ENCODE measurements at regions not wholly inside any gene's neighbourhood (a gene's known extent, or its start where the extent isn't known, plus 50 kb on each side); places are given as distances from the start of the nearest gene placed in this dataset.

- H3K27me3 Mint-ChIP-seq, result peaks cover 3% of the 10 kb centered on the region
- CTCF ChIA-PET, result interaction anchor here (0.6 kb wide), 1 partner anchor 906 kb away, joined by 3 read pairs; no protein-coding TSS in a partner anchor
- ATAC-seq, result no peak
- intact Hi-C loops (cut with DNase I, micrococcal nuclease), result no loop called here
- no peaks in the 10 kb centered on the region for H3K4me1 Mint-ChIP-seq
- H3K9me3 Mint-ChIP-seq (ENCODE audit: low read depth), result no peaks in the 10 kb centered on the region
- POLR2A ChIA-PET, result no interaction called here
- H3K36me3 Mint-ChIP-seq (ENCODE audit: low read depth), result no peaks in the 10 kb centered on the region
- no peak overlapping the region for H3K27ac Mint-ChIP-seq
- DNase-seq, result no peak
- no peak overlapping the region for H3K4me3 Mint-ChIP-seq
Measured at GRCh38 chr9:78786794-78787193, 489.9 kb downstream of the PSAT1 start.

DNA sequence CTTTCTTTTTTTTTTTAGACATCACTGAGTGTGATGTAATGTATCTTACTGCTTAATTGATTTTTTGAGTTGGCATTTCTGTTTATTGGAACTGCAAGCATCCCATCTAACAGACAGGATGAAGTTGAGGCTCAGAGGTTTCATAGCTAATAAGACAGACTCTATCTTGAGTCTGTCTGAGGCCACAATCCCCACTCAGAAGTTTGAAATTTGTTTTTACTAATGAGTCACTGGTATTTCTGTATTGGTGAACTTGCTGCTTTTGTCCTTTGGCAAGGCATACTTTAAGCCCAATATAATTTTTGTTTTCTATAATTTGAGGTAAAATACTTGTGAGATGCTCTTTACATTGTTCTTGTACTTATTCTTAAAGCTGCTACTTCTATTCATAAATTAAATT, 491.2 kb downstream of the PSAT1 start:
- Mint-ChIP-seq H3K27ac (no peak overlapping the region), H3K9me3 (ENCODE audit: low read depth) (no peaks in the 10 kb centered on the region), H3K4me1 (no peaks in the 10 kb centered on the region), H3K36me3 (ENCODE audit: low read depth) (no peaks in the 10 kb centered on the region), H3K27me3 (peaks cover 3% of the 10 kb centered on the region), H3K4me3 (no peak overlapping the region)
- POLR2A ChIA-PET, result no interaction called here
- DNase-seq (no peak), ATAC-seq (no peak)
- intact Hi-C loops (cut with DNase I, micrococcal nuclease), result no loop called here
- CTCF ChIA-PET, result no interaction called here

- DNase-seq (no peak), ATAC-seq (no peak)
- ChIA-PET CTCF (no interaction called here), POLR2A (no interaction called here)
- H3K4me1 Mint-ChIP-seq, result no peaks in the 10 kb centered on the region
- no peaks in the 10 kb centered on the region for H3K9me3 Mint-ChIP-seq (ENCODE audit: low read depth)
- H3K36me3 Mint-ChIP-seq (ENCODE audit: low read depth), result no peaks in the 10 kb centered on the region
- intact Hi-C loops (cut with DNase I, micrococcal nuclease), result no loop called here
- H3K4me3 Mint-ChIP-seq, result no peak overlapping the region
- H3K27ac Mint-ChIP-seq, result no peak overlapping the region
- H3K27me3 Mint-ChIP-seq, result peaks cover 3% of the 10 kb centered on the region
Measured at GRCh38 chr9:78791779-78792178, 494.9 kb downstream of the PSAT1 start.

GRCh38 chr9:78792745-78793144, 495.8 kb downstream of the PSAT1 start:
- ATAC-seq (no peak), DNase-seq (no peak)
- H3K9me3 Mint-ChIP-seq (ENCODE audit: low read depth), result no peaks in the 10 kb centered on the region
- H3K27ac Mint-ChIP-seq, result no peak overlapping the region
- no peak overlapping the region for H3K4me3 Mint-ChIP-seq
- no peaks in the 10 kb centered on the region for H3K4me1 Mint-ChIP-seq
- intact Hi-C loops (cut with DNase I, micrococcal nuclease), result no loop called here
- ChIA-PET POLR2A (no interaction called here), CTCF (no interaction called here)
- no peaks in the 10 kb centered on the region for H3K36me3 Mint-ChIP-seq (ENCODE audit: low read depth)
- peaks cover 3% of the 10 kb centered on the region for H3K27me3 Mint-ChIP-seq

DNA sequence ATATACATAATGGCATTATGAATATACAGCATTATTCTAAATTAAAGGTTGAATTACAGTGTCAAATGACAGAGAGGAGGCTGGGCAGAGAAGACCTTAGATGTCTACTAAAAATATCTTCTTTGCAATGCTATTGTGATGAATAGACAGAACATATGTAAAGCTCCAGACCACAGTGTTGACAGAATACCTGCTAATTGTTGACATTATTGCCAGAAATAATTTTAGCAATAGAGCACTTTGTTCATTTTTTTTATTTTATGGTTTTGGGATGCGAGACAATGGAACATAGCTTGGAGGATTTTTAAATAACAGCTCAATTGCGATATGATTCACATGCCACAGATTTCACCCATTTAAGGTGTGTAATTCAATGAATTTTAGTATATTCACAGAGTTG, 508.8 kb downstream of the PSAT1 start:
- Mint-ChIP-seq H3K27me3 (peaks cover 2% of the 10 kb centered on the region), H3K9me3 (ENCODE audit: low read depth) (no peaks in the 10 kb centered on the region), H3K27ac (no peak overlapping the region), H3K4me1 (no peaks in the 10 kb centered on the region), H3K4me3 (no peak overlapping the region), H3K36me3 (ENCODE audit: low read depth) (no peaks in the 10 kb centered on the region)
- DNase-seq (no peak), ATAC-seq (no peak)
- intact Hi-C loops (cut with DNase I, micrococcal nuclease), result no loop called here
- POLR2A ChIA-PET, result no interaction called here
- CTCF ChIA-PET, result no interaction called here

GRCh38 chr9:78806492-78807160, 509.7 kb downstream of the PSAT1 start:
- no peaks in the 10 kb centered on the region for H3K9me3 Mint-ChIP-seq (ENCODE audit: low read depth)
- ATAC-seq, result no peak
- POLR2A ChIA-PET, result no interaction called here

GRCh38 chr9:78807286-78807685, 510.4 kb downstream of the PSAT1 start:
- Mint-ChIP-seq H3K4me3 (no peak overlapping the region), H3K4me1 (no peaks in the 10 kb centered on the region), H3K36me3 (ENCODE audit: low read depth) (no peaks in the 10 kb centered on the region), H3K27me3 (peaks cover 2% of the 10 kb centered on the region), H3K9me3 (ENCODE audit: low read depth) (no peaks in the 10 kb centered on the region), H3K27ac (no peak overlapping the region)
- intact Hi-C loops (cut with DNase I, micrococcal nuclease), result no loop called here
- DNase-seq, result no peak
- no peak for ATAC-seq
- ChIA-PET CTCF (no interaction called here), POLR2A (no interaction called here)

More at GRCh38 chr9:78806492-78807160, 509.7 kb downstream of the PSAT1 start:
- CTCF ChIA-PET, result no interaction called here
- Mint-ChIP-seq H3K4me1 (no peaks in the 10 kb centered on the region), H3K27me3 (peaks cover 2% of the 10 kb centered on the region), H3K4me3 (no peak overlapping the region), H3K27ac (no peak overlapping the region), H3K36me3 (ENCODE audit: low read depth) (no peaks in the 10 kb centered on the region)
- intact Hi-C loops (cut with DNase I, micrococcal nuclease), result no loop called here
- no peak for DNase-seq

- intact Hi-C loops (cut with DNase I, micrococcal nuclease), result no loop called here
- Mint-ChIP-seq H3K9me3 (ENCODE audit: low read depth) (no peaks in the 10 kb centered on the region), H3K27ac (no peak overlapping the region), H3K27me3 (peaks cover 2% of the 10 kb centered on the region), H3K36me3 (ENCODE audit: low read depth) (no peaks in the 10 kb centered on the region), H3K4me1 (no peaks in the 10 kb centered on the region), H3K4me3 (no peak overlapping the region)
- ATAC-seq (no peak), DNase-seq (no peak)
- CTCF ChIA-PET, result no interaction called here
- POLR2A ChIA-PET, result no interaction called here
Measured at GRCh38 chr9:78808048-78808447, 511.1 kb downstream of the PSAT1 start.

DNA sequence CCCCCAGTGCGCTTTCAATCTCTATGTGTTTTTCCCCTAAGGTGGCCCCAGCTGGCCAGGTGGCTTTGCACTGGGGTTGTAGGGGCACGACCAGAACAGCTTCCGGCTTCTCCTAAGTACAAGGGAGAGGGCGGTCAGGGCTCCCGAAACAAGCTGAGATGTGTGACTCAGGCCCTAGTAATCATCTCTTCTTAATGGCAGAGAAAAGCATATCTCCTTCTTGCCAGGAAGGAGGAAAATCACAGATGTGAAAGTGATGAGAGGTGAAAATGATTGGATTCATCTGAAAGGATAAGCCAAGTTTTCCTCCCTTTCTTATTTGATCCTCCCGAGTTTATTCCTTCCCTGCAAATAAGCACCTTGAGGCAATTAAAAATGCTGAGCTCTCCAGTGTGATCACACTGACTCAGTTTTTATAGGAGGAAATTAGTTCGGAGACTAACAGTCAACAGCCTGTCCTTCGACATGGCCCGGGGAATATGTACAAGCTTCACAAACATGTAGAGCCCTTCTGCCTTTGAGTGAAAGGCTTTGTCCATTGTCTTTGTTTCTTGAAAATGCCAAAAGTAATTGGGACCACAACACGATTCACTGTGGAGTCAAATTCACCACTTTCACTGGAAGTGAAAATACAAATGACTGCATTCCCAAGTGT, 514.8 kb downstream of the PSAT1 start:
- Mint-ChIP-seq H3K27ac (no peak overlapping the region), H3K36me3 (ENCODE audit: low read depth) (no peaks in the 10 kb centered on the region), H3K4me1 (no peaks in the 10 kb centered on the region), H3K27me3 (no peaks in the 10 kb centered on the region), H3K4me3 (no peak overlapping the region), H3K9me3 (ENCODE audit: low read depth) (no peaks in the 10 kb centered on the region)
- intact Hi-C loops (cut with DNase I, micrococcal nuclease), result no loop called here
- ChIA-PET CTCF (interaction anchor here (1.2 kb wide), 1 partner anchor 8 kb away, joined by 3 read pairs; no protein-coding TSS in a partner anchor), POLR2A (no interaction called here)
- ATAC-seq, result no peak
- DNase-seq, result no peak

GRCh38 chr9:78812665-78813064, 515.7 kb downstream of the PSAT1 start:
- Mint-ChIP-seq H3K36me3 (ENCODE audit: low read depth) (no peaks in the 10 kb centered on the region), H3K4me3 (no peak overlapping the region), H3K4me1 (no peaks in the 10 kb centered on the region), H3K27ac (no peak overlapping the region), H3K9me3 (ENCODE audit: low read depth) (no peaks in the 10 kb centered on the region), H3K27me3 (no peaks in the 10 kb centered on the region)
- DNase-seq (no peak), ATAC-seq (no peak)
- CTCF ChIA-PET, result interaction anchor here (0.6 kb wide), 1 partner anchor 315 kb away, joined by 3 read pairs; no protein-coding TSS in a partner anchor
- intact Hi-C loops (cut with DNase I, micrococcal nuclease), result no loop called here
- POLR2A ChIA-PET, result no interaction called here

DNA sequence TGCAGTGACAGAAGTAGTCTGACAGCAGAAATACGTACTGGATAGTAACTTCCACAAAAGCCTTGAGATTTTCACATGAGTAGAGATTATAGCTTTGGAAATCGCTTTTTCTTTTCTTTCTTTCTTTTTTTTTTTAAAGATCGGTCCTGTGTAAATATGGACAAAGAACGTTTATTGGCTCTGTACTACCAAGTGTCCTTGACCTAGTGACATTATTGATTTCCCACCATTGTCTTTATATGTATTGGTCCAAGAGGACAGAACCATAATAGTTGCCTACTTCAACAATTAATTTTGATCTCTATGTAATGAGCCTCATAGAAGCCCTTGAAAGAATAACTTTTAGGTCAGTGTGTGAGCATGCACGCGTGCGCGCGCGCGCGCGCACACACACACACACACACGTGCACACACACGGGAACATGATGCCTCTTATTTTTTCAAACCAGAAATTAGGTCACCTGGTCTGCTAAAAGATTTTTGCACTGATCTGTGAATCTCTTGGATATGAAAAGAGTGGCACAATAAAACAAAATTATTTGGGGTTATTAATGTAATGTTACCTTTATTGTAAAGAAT, 516.8 kb downstream of the PSAT1 start:
- Mint-ChIP-seq H3K9me3 (ENCODE audit: low read depth) (no peaks in the 10 kb centered on the region), H3K27ac (no peak overlapping the region), H3K27me3 (no peaks in the 10 kb centered on the region), H3K4me3 (no peak overlapping the region), H3K4me1 (no peaks in the 10 kb centered on the region), H3K36me3 (ENCODE audit: low read depth) (no peaks in the 10 kb centered on the region)
- DNase-seq, result no peak
- ChIA-PET POLR2A (no interaction called here), CTCF (interaction anchor here (0.6 to 0.8 kb wide), 2 partner anchors 314 to 1300 kb away, joined by 3 read pairs; no protein-coding TSS in a partner anchor)
- no peak for ATAC-seq
- intact Hi-C loops (cut with DNase I, micrococcal nuclease), result no loop called here
